ENCODE measurements at regions not wholly inside any gene's neighbourhood (a gene's known extent, or its start where the extent isn't known, plus 50 kb on each side); places are given as distances from the start of the nearest gene placed in this dataset.

- peaks cover 17 to 23% of the 10 kb centered on the region in 2 donors for H3K9me3 Mint-ChIP-seq
- H3K36me3 Mint-ChIP-seq: no peaks in the 10 kb centered on the region
- no peak overlapping the region for H3K4me3 ChIP-seq (ENCODE audit: low read length)
- no peak overlapping the region for H3K27ac Mint-ChIP-seq
- H3K4me1 Mint-ChIP-seq: no peaks in the 10 kb centered on the region
- ATAC-seq (no peak), DNase-seq (no peak)
- TF ChIP-seq, protein P1, sequence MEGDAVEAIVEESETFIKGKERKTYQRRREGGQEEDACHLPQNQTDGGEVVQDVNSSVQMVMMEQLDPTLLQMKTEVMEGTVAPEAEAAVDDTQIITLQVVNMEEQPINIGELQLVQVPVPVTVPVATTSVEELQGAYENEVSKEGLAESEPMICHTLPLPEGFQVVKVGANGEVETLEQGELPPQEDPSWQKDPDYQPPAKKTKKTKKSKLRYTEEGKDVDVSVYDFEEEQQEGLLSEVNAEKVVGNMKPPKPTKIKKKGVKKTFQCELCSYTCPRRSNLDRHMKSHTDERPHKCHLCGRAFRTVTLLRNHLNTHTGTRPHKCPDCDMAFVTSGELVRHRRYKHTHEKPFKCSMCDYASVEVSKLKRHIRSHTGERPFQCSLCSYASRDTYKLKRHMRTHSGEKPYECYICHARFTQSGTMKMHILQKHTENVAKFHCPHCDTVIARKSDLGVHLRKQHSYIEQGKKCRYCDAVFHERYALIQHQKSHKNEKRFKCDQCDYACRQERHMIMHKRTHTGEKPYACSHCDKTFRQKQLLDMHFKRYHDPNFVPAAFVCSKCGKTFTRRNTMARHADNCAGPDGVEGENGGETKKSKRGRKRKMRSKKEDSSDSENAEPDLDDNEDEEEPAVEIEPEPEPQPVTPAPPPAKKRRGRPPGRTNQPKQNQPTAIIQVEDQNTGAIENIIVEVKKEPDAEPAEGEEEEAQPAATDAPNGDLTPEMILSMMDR (IDR thresholded peaks at IDR 0.05): no peak
- H3K4me1 ChIP-seq (ENCODE audit: control insufficient read depth, insufficient read depth, low read length): no peaks in the 10 kb centered on the region
- no peak overlapping the region for H3K4me3 Mint-ChIP-seq
- no peaks in the 10 kb centered on the region for H3K36me3 ChIP-seq (ENCODE audit: control insufficient read depth, insufficient read depth, low read length)
- 77% methylated on average over 4 of the region's 4 CpGs for whole genome bisulfite sequencing (ENCODE audit: insufficient coverage)
- H3K27me3 ChIP-seq (ENCODE audit: control insufficient read depth, insufficient read depth, low read length): no peaks in the 10 kb centered on the region
- H3K27me3 Mint-ChIP-seq (ENCODE audit: low read depth in 2 of 2): no peaks in the 10 kb centered on the region
- intact Hi-C loops (cut with micrococcal nuclease): no loop called here
- no peak overlapping the region for H3K27ac ChIP-seq (ENCODE audit: low read length)
- peaks cover 3% of the 10 kb centered on the region for H3K9me3 ChIP-seq (ENCODE audit: control insufficient read depth, insufficient read depth, low read length)
Measured at GRCh38 chr5:8913522-8913921, 632.4 kb downstream of the SEMA5A start.

DNA sequence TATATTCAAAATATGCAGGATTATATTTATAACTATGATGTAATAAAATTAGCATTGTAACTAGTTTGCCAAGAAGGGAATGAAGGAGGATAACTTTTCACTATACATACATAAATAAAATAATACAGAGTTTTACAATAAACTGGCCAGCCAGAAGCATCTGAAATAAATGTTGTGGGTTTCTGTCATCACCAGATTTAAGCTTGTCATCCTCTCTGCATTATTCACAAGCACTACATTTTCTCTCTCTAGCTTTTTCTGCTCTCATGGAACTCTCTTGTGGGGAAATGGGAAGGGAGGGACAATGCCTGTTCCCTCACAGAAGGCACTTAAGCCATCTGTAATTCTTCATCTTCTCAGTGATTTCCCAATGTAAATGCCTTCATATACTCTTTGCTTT, 626.8 kb downstream of the SEMA5A start:
- Mint-ChIP-seq H3K27me3 (ENCODE audit: low read depth in 2 of 2) (no peaks in the 10 kb centered on the region), H3K27ac (no peak overlapping the region), H3K4me1 (no peaks in the 10 kb centered on the region), H3K9me3 (peaks cover 17 to 29% of the 10 kb centered on the region in 2 donors), H3K36me3 (peaks cover under 1% of the 10 kb centered on the region), H3K4me3 (no peak overlapping the region)
- Histone ChIP-seq H3K27ac (ENCODE audit: low read length) (no peak overlapping the region), H3K36me3 (ENCODE audit: control insufficient read depth, insufficient read depth, low read length) (no peaks in the 10 kb centered on the region), H3K9me3 (ENCODE audit: control insufficient read depth, insufficient read depth, low read length) (peaks cover 10% of the 10 kb centered on the region), H3K4me3 (ENCODE audit: low read length) (no peak overlapping the region), H3K4me1 (ENCODE audit: control insufficient read depth, insufficient read depth, low read length) (no peaks in the 10 kb centered on the region), H3K27me3 (ENCODE audit: control insufficient read depth, insufficient read depth, low read length) (no peaks in the 10 kb centered on the region)
- TF ChIP-seq, protein P1 (IDR thresholded peaks at IDR 0.05): no peak
- DNase-seq (no peak), ATAC-seq (no peak)
- intact Hi-C loops (cut with micrococcal nuclease): no loop called here

DNA sequence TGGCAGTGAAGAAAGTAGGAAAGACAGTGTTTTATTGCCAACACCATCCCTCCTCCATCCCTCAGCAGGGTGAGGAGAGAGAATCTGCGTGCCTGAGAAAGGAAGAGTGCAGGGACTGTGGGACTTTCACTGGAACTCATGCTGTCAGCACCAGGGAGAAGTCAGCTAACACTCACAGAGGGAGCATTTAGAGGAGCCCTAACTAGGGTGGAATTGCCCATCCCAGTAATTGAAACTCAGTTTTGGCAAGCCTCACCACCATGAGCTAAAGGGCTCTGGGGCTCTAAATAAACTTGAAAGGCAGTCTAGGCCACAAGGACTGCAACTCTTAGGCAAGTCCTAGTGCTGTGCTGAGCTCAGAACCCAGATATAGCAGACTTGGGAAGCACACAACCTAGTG, 622.3 kb downstream of the SEMA5A start:
- no peak overlapping the region for H3K27ac ChIP-seq (ENCODE audit: low read length)
- Mint-ChIP-seq H3K36me3 (peaks cover 5% of the 10 kb centered on the region), H3K27me3 (ENCODE audit: low read depth in 2 of 2) (no peaks in the 10 kb centered on the region), H3K4me1 (no peaks in the 10 kb centered on the region), H3K4me3 (no peak overlapping the region), H3K9me3 (peaks cover 18 to 33% of the 10 kb centered on the region in 2 donors), H3K27ac (no peak overlapping the region)
- intact Hi-C loops (cut with micrococcal nuclease): no loop called here
- DNase-seq (no peak), ATAC-seq (no peak)
- 50% methylated on average over 1 of the region's 1 CpG for WGBS (ENCODE audit: insufficient coverage)
- TF ChIP-seq, protein P1 (IDR thresholded peaks at IDR 0.05): no peak
- H3K27me3 ChIP-seq (ENCODE audit: control insufficient read depth, insufficient read depth, low read length): no peaks in the 10 kb centered on the region
- H3K9me3 ChIP-seq (ENCODE audit: control insufficient read depth, insufficient read depth, low read length): peaks cover 19% of the 10 kb centered on the region
- no peak overlapping the region for H3K4me3 ChIP-seq (ENCODE audit: low read length)
- H3K4me1 ChIP-seq (ENCODE audit: control insufficient read depth, insufficient read depth, low read length): no peaks in the 10 kb centered on the region
- no peaks in the 10 kb centered on the region for H3K36me3 ChIP-seq (ENCODE audit: control insufficient read depth, insufficient read depth, low read length)

GRCh38 chr5:8924054-8924793, 621.7 kb downstream of the SEMA5A start:
- intact Hi-C loops (cut with micrococcal nuclease): no loop called here
- no peaks in the 10 kb centered on the region for H3K27me3 ChIP-seq (ENCODE audit: control insufficient read depth, insufficient read depth, low read length)
- no peak overlapping the region for H3K4me3 Mint-ChIP-seq
- no peak overlapping the region for H3K27ac ChIP-seq (ENCODE audit: low read length)
- DNase-seq (no peak), ATAC-seq (no peak)
- no peaks in the 10 kb centered on the region for H3K4me1 ChIP-seq (ENCODE audit: control insufficient read depth, insufficient read depth, low read length)
- TF ChIP-seq, protein P1 (IDR thresholded peaks at IDR 0.05): no peak
- H3K27me3 Mint-ChIP-seq (ENCODE audit: low read depth in 2 of 2): no peaks in the 10 kb centered on the region
- H3K36me3 Mint-ChIP-seq: peaks cover 5% of the 10 kb centered on the region
- no peak overlapping the region for H3K27ac Mint-ChIP-seq
- peaks cover 21 to 37% of the 10 kb centered on the region in 2 donors for H3K9me3 Mint-ChIP-seq
- no peak overlapping the region for H3K4me3 ChIP-seq (ENCODE audit: low read length)
- no peaks in the 10 kb centered on the region for H3K4me1 Mint-ChIP-seq
- H3K9me3 ChIP-seq (ENCODE audit: control insufficient read depth, insufficient read depth, low read length): peaks cover 19% of the 10 kb centered on the region
- WGBS (ENCODE audit: insufficient coverage): 78% methylated on average over 3 of the region's 3 CpGs
- no peaks in the 10 kb centered on the region for H3K36me3 ChIP-seq (ENCODE audit: control insufficient read depth, insufficient read depth, low read length)

Measured in natural killer cell (primary cell).